ENCODE measurements at regions not wholly inside any gene's neighbourhood (a gene's known extent, or its start where the extent isn't known, plus 50 kb on each side); places are given as distances from the start of the nearest gene placed in this dataset.

GRCh38 chr20:52838510-52839241 lies 133.5 kb upstream of the TSHZ2 start:
- no peak for TF ChIP-seq CTCF (IDR thresholded peaks at IDR 0.05)
- Histone ChIP-seq H3K9me3 (no peaks in the 10 kb centered on the region), H3K4me1 (no peaks in the 10 kb centered on the region), H3K36me3 (no peaks in the 10 kb centered on the region), H3K4me3 (no peak overlapping the region), H3K27ac (no peak overlapping the region), H3K27me3 (ENCODE audit: low read depth) (no peaks in the 10 kb centered on the region)
- intact Hi-C loops (cut with DNase I): no loop called here
- no peak for DNase-seq
- no peak for ATAC-seq

GRCh38 chr20:52837378-52837777 lies 134.8 kb upstream of the TSHZ2 start:
- Histone ChIP-seq H3K36me3 (no peaks in the 10 kb centered on the region), H3K9me3 (no peaks in the 10 kb centered on the region), H3K4me3 (no peak overlapping the region), H3K4me1 (no peaks in the 10 kb centered on the region), H3K27me3 (ENCODE audit: low read depth) (no peaks in the 10 kb centered on the region), H3K27ac (no peak overlapping the region)
- DNase-seq (no peak), ATAC-seq (no peak)
- TF ChIP-seq CTCF (IDR thresholded peaks at IDR 0.05): no peak
- intact Hi-C loops (cut with DNase I): no loop called here

- Histone ChIP-seq H3K4me1 (no peaks in the 10 kb centered on the region), H3K9me3 (no peaks in the 10 kb centered on the region), H3K27me3 (ENCODE audit: low read depth) (no peaks in the 10 kb centered on the region), H3K36me3 (no peaks in the 10 kb centered on the region), H3K27ac (no peak overlapping the region), H3K4me3 (no peak overlapping the region)
- TF ChIP-seq CTCF (IDR thresholded peaks at IDR 0.05): no peak
- ATAC-seq (no peak), DNase-seq (no peak)
- intact Hi-C loops (cut with DNase I): no loop called here
Observed at GRCh38 chr20:52833901-52834300, 138.3 kb upstream of the TSHZ2 start.

GRCh38 chr20:52832151-52832774 lies 139.9 kb upstream of the TSHZ2 start:
- DNase-seq: no peak
- Histone ChIP-seq H3K27ac (no peak overlapping the region), H3K4me3 (no peak overlapping the region), H3K4me1 (no peaks in the 10 kb centered on the region), H3K27me3 (ENCODE audit: low read depth) (no peaks in the 10 kb centered on the region), H3K36me3 (no peaks in the 10 kb centered on the region), H3K9me3 (no peaks in the 10 kb centered on the region)
- TF ChIP-seq CTCF (IDR thresholded peaks at IDR 0.05): no peak
- ATAC-seq: no peak
- intact Hi-C loops (cut with DNase I): no loop called here

GRCh38 chr20:52830598-52830997 lies 141.6 kb upstream of the TSHZ2 start:
- Histone ChIP-seq H3K27ac (no peak overlapping the region), H3K9me3 (peaks cover 3% of the 10 kb centered on the region), H3K4me3 (no peak overlapping the region), H3K36me3 (no peaks in the 10 kb centered on the region), H3K27me3 (ENCODE audit: low read depth) (no peaks in the 10 kb centered on the region), H3K4me1 (no peaks in the 10 kb centered on the region)
- no peak for DNase-seq
- no peak for TF ChIP-seq CTCF (IDR thresholded peaks at IDR 0.05)
- no peak for ATAC-seq
- intact Hi-C loops (cut with DNase I): no loop called here

Data from lower lobe of right lung (tissue), 2 donors.